Sigmoid colon (tissue), 6 donors: ENCODE measurements at regions not wholly inside any gene's neighbourhood (a gene's known extent, or its start where the extent isn't known, plus 50 kb on each side); places are given as distances from the start of the nearest gene placed in this dataset.

Experiments
- DNase-seq: peaks from one replicate; pipeline ENCODE4 v3.0.0-alpha.2; 2019
- H3K27ac ChIP-seq, 4 donors: fragments of 200-600 bp; sonication (generic); one replicate each; pipeline ENCODE4 v1.5.1; 2016 to 2019; ENCODE audit warnings: mild to moderate bottlenecking in 1 of 4
- H3K27me3 ChIP-seq, 3 donors: fragments of 200-600 bp; sonication (generic); one replicate each; pipeline ENCODE4 v1.5.1; 2019; ENCODE audit warnings: mild to moderate bottlenecking in 1 of 3
- H3K36me3 ChIP-seq, 4 donors: fragments of 200-600 bp; sonication (generic); one replicate each; pipeline ENCODE4 v1.5.1; 2016 to 2019
- H3K4me1 ChIP-seq, 4 donors: fragments of 200-600 bp; sonication (generic); one replicate each; pipeline ENCODE4 v1.5.1; 2017 to 2019
- H3K4me3 ChIP-seq, 4 donors: fragments of 200-600 bp; sonication (generic); one replicate each; pipeline ENCODE4 v1.5.1; 2017 to 2019; ENCODE audit warnings: mild to moderate bottlenecking in 2 of 4, moderate library complexity in 1 of 4
- H3K9me3 ChIP-seq, 4 donors: fragments of 200-600 bp in 3 of 4; sonication (generic) in 3 of 4; one replicate each; pipeline versions ENCODE4 v1.5.1 to v1.6.1; 2013 to 2019
- CTCF ChIP-seq, 4 experiments: fragments of 450-650 bp in 3 of 4; fragments of 200-600 bp in 1 of 4; IDR thresholded peaks; one replicate each; pipeline ENCODE4 v1.5.1; 2016 to 2019; ENCODE audit warnings: antibody characterized with exemption in 4 of 4, mild to moderate bottlenecking in 3 of 4, moderate library complexity in 2 of 4
- EP300 ChIP-seq, 4 donors: sonication (generic); formaldehyde crosslinking; IDR thresholded peaks; one replicate each; pipeline ENCODE4 v1.6.1; 2017; ENCODE audit warnings: antibody characterized with exemption in 4 of 4
- POLR2A ChIP-seq, 2 donors: fragments of 450-650 bp; IDR thresholded peaks; one replicate each; pipeline ENCODE4 v1.6.1; 2016; ENCODE audit warnings: antibody characterized with exemption in 2 of 2, mild to moderate bottlenecking in 2 of 2, moderate library complexity in 2 of 2
- POLR2AphosphoS5 ChIP-seq, 4 donors: sonication (generic); formaldehyde crosslinking; IDR thresholded peaks; one replicate each; pipeline ENCODE4 v1.6.1; 2017; ENCODE audit warnings: antibody characterized with exemption in 4 of 4
- WGBS, 2 donors: extraction: QIAGEN DNeasy Blood & Tissue Kit; methylation state at CpG; one replicate each; pipeline ENCODE4 v1.1.7; 2013; 5-methylcytosine and 5-hydroxymethylcytosine counted together
- intact Hi-C: fragments of 100-400 bp; cut with DNase I; formaldehyde crosslinking; loops from one replicate; pipeline ENCODE4 v1.15.1; 2023
- donor health status: healthy with polysubstance abuse.
- donor health status: healthy.

GRCh38 chr21:34017039-34017961 is 56.1 kb upstream of the MRPS6 start:
- WGBS, 2 donors, result 88 to 89% methylated on average over 5 of the region's 5 CpGs
- no peaks in the 10 kb centered on the region for H3K36me3 ChIP-seq
- H3K27ac ChIP-seq, result no peak overlapping the region
- no peaks in the 10 kb centered on the region for H3K4me1 ChIP-seq
- intact Hi-C loops, result no loop called here
- no peak overlapping the region for H3K4me3 ChIP-seq
- H3K27me3 ChIP-seq, result no peaks in the 10 kb centered on the region
- peaks cover 0 to 3% (median 1%) of the 10 kb centered on the region in 4 donors for H3K9me3 ChIP-seq
- DNase-seq, result no peak
- TF ChIP-seq POLR2AphosphoS5 (IDR thresholded peaks at IDR 0.05) (no peak), CTCF (IDR thresholded peaks at IDR 0.05) (no peak), POLR2A (IDR thresholded peaks at IDR 0.05) (no peak), EP300 (IDR thresholded peaks at IDR 0.05) (no peak)

GRCh38 chr21:34012640-34013039 is 60.7 kb upstream of the MRPS6 start:
- H3K4me3 ChIP-seq, result no peak overlapping the region
- no peaks in the 10 kb centered on the region for H3K27me3 ChIP-seq
- no peak for DNase-seq
- intact Hi-C loops, result no loop called here
- H3K36me3 ChIP-seq, result no peaks in the 10 kb centered on the region
- TF ChIP-seq POLR2AphosphoS5 (IDR thresholded peaks at IDR 0.05), result no peak
- no peak for TF ChIP-seq POLR2A (IDR thresholded peaks at IDR 0.05)
- no peak for TF ChIP-seq CTCF (IDR thresholded peaks at IDR 0.05)
- TF ChIP-seq EP300 (IDR thresholded peaks at IDR 0.05), result no peak
- WGBS, 2 donors, result 73 to 84% methylated on average over 3 of the region's 3 CpGs
- no peaks in the 10 kb centered on the region for H3K4me1 ChIP-seq
- H3K27ac ChIP-seq, result no peak overlapping the region
- H3K9me3 ChIP-seq, result peaks cover 0 to 3% (median 0%) of the 10 kb centered on the region in 4 donors

- peaks cover 0 to 3% (median 0%) of the 10 kb centered on the region in 4 donors for H3K9me3 ChIP-seq
- no peaks in the 10 kb centered on the region for H3K36me3 ChIP-seq
- H3K27ac ChIP-seq, result no peak overlapping the region
- no peaks in the 10 kb centered on the region for H3K4me1 ChIP-seq
- TF ChIP-seq EP300 (IDR thresholded peaks at IDR 0.05) (no peak), POLR2AphosphoS5 (IDR thresholded peaks at IDR 0.05) (no peak), POLR2A (IDR thresholded peaks at IDR 0.05) (no peak), CTCF (IDR thresholded peaks at IDR 0.05) (no peak)
- no peak overlapping the region for H3K4me3 ChIP-seq
- 91 to 100% methylated on average over 1 of the region's 1 CpG for WGBS, 2 donors
- no peaks in the 10 kb centered on the region for H3K27me3 ChIP-seq
- no peak for DNase-seq
- intact Hi-C loops, result no loop called here
Measured at GRCh38 chr21:34011660-34012059, 61.7 kb upstream of the MRPS6 start.

GRCh38 chr21:34009193-34009592 is 64.2 kb upstream of the MRPS6 start:
- H3K36me3 ChIP-seq, result no peaks in the 10 kb centered on the region
- WGBS, 2 donors, result 78 to 88% methylated on average over 3 of the region's 3 CpGs
- DNase-seq, result no peak
- no peaks in the 10 kb centered on the region for H3K27me3 ChIP-seq
- intact Hi-C loops, result no loop called here
- TF ChIP-seq EP300 (IDR thresholded peaks at IDR 0.05) (no peak), POLR2AphosphoS5 (IDR thresholded peaks at IDR 0.05) (no peak), CTCF (IDR thresholded peaks at IDR 0.05) (no peak), POLR2A (IDR thresholded peaks at IDR 0.05) (no peak)
- H3K4me3 ChIP-seq, result no peak overlapping the region
- H3K9me3 ChIP-seq, result no peaks in the 10 kb centered on the region
- peaks cover 0 to 4% (median 0%) of the 10 kb centered on the region in 4 donors for H3K4me1 ChIP-seq
- no peak overlapping the region for H3K27ac ChIP-seq
